IMR-90 (cell line): ENCODE measurements at regions not wholly inside any gene's neighbourhood (a gene's known extent, or its start where the extent isn't known, plus 50 kb on each side); places are given as distances from the start of the nearest gene placed in this dataset.

Experiments
- ATAC-seq: fragments of 200-7000 bp; cut with Tn5 transposase; 2 replicates; pipeline ENCODE4 v1.9.1; 2020; ENCODE audit warnings: low read depth, mild to moderate bottlenecking, moderate library complexity
- BruUV-seq: library from RNA; stranded (reverse); fragments of 400-500 nt; replicated peaks from 2 replicates; lab custom pipeline; 2021; lab: Mats Ljungman, UMichigan
- CTCF ChIA-PET: fragments of 300-600 bp; formaldehyde crosslinking; extraction: SDS; loops from one replicate; lab custom pipeline; 2021; ENCODE audit warnings: antibody characterized with exemption; lab: Yijun Ruan, JAX
- POLR2A ChIA-PET: fragments of 300-600 bp; sonication (Branson Sonifier 250); formaldehyde crosslinking; loops from one replicate; lab custom pipeline; 2022; ENCODE audit warnings: antibody characterized with exemption; ENCODE audit not compliant: unreplicated experiment; lab: Charles Lee
- DNase-seq: peaks from one replicate; pipeline ENCODE4 v3.0.0; 2013
- H2AFZ ChIP-seq: replicated peaks from 2 replicates; pipeline ENCODE3; 2013; ENCODE audit warnings: low read length, mild to moderate bottlenecking; ENCODE audit not compliant: poor library complexity
- H2AK5ac ChIP-seq: 2 replicates; pipeline ENCODE4 v1.6.1; 2013; ENCODE audit warnings: low read depth, low read length, inconsistent platforms
- H2AK9ac ChIP-seq: replicated peaks from 2 replicates; pipeline ENCODE3; 2013; ENCODE audit warnings: mild to moderate bottlenecking, low read depth, low read length, moderate library complexity; ENCODE audit not compliant: poor library complexity
- H2BK120ac ChIP-seq: 2 replicates; pipeline ENCODE4 v1.6.1; 2013; ENCODE audit warnings: low read depth, low read length, inconsistent platforms
- H2BK15ac ChIP-seq: 3 replicates; pipeline ENCODE4 v1.6.1; 2013; ENCODE audit warnings: low read depth, low read length, inconsistent platforms
- H2BK20ac ChIP-seq: 2 replicates; pipeline ENCODE4 v1.6.1; 2013; ENCODE audit warnings: low read depth, mild to moderate bottlenecking, inconsistent platforms, low read length, moderate library complexity
- H2BK5ac ChIP-seq: 2 replicates; pipeline ENCODE4 v1.6.1; 2013; ENCODE audit warnings: mild to moderate bottlenecking, low read depth, low read length, inconsistent platforms; ENCODE audit not compliant: poor library complexity, severe bottlenecking
- H3K14ac ChIP-seq: replicated peaks from 2 replicates; pipeline ENCODE4 v1.6.1; 2013; ENCODE audit warnings: low read depth, low read length, inconsistent platforms
- H3K18ac ChIP-seq: 2 replicates; pipeline ENCODE4 v1.6.1; 2013; ENCODE audit warnings: low read depth, low read length, control low read depth
- H3K23ac ChIP-seq: 2 replicates; pipeline ENCODE4 v1.6.1; 2013; ENCODE audit warnings: low read depth, low read length, inconsistent platforms
- H3K27ac ChIP-seq: 2 replicates; pipeline ENCODE4 v1.5.1; 2013; ENCODE audit warnings: mild to moderate bottlenecking, control low read depth, low read length; ENCODE audit not compliant: insufficient read depth
- H3K27me3 ChIP-seq: 2 replicates; pipeline ENCODE4 v1.6.1; 2013; ENCODE audit warnings: low read length; ENCODE audit not compliant: control insufficient read depth, insufficient read depth
- H3K36me3 ChIP-seq: 2 replicates; pipeline ENCODE4 v1.6.1; 2013; ENCODE audit warnings: low read length, mixed read lengths; ENCODE audit not compliant: control insufficient read depth, insufficient read depth
- H3K4ac ChIP-seq: 2 replicates; pipeline ENCODE4 v1.6.1; 2013; ENCODE audit warnings: low read depth, low read length, inconsistent platforms
- H3K4me1 ChIP-seq: 2 replicates; pipeline ENCODE4 v1.6.1; 2013; ENCODE audit warnings: low read length, mixed read lengths; ENCODE audit not compliant: control insufficient read depth, insufficient read depth
- H3K4me2 ChIP-seq: 2 replicates; pipeline ENCODE4 v1.6.1; 2013; ENCODE audit warnings: low read depth, mild to moderate bottlenecking, control low read depth, low read length, moderate library complexity
- H3K4me3 ChIP-seq: 2 replicates; pipeline ENCODE4 v1.5.1; 2013; ENCODE audit warnings: low read depth, mild to moderate bottlenecking, control low read depth, low read length, moderate library complexity; ENCODE audit not compliant: insufficient read depth
- H3K56ac ChIP-seq: 2 replicates; pipeline ENCODE4 v1.6.1; 2013; ENCODE audit warnings: low read length, inconsistent platforms; ENCODE audit not compliant: insufficient read depth; ENCODE audit errors: extremely low read depth
- H3K79me1 ChIP-seq, 2 experiments: 2 replicates each; pipeline ENCODE4 v1.6.1; 2013; ENCODE audit warnings: low read length in 2 of 2, inconsistent platforms in 1 of 2, low read depth in 1 of 2
- H3K9ac ChIP-seq: 2 replicates; pipeline ENCODE4 v1.6.1; 2013; ENCODE audit warnings: low read depth, low read length, control low read depth
- H3K9me1 ChIP-seq: 2 replicates; pipeline ENCODE4 v1.6.1; 2013; ENCODE audit warnings: low read length, inconsistent platforms; ENCODE audit not compliant: insufficient read depth
- H3K9me3 ChIP-seq: 2 replicates; pipeline ENCODE4 v1.6.1; 2013; ENCODE audit warnings: low read length; ENCODE audit not compliant: control insufficient read depth, insufficient read depth
- H4K20me1 ChIP-seq: 2 replicates; pipeline ENCODE4 v1.6.1; 2013; ENCODE audit warnings: low read length, inconsistent platforms; ENCODE audit not compliant: insufficient read depth
- H4K5ac ChIP-seq: 2 replicates; pipeline ENCODE4 v1.6.1; 2013; ENCODE audit warnings: mild to moderate bottlenecking, low read depth, low read length, control low read depth
- H4K8ac ChIP-seq, 2 experiments: 2 replicates each; pipeline ENCODE4 v1.6.1; 2013; ENCODE audit warnings: low read depth in 2 of 2, low read length in 2 of 2, control low read depth in 1 of 2, inconsistent platforms in 1 of 2
- H4K91ac ChIP-seq: 2 replicates; pipeline ENCODE4 v1.6.1; 2013; ENCODE audit warnings: low read depth, low read length, inconsistent platforms; ENCODE audit not compliant: insufficient read depth
- CEBPB ChIP-seq: IDR thresholded peaks from 2 replicates; pipeline ENCODE4 v1.6.1; 2012; ENCODE audit warnings: low read depth, low read length, improper control_type of control experiment
- RFX5 ChIP-seq: IDR thresholded peaks from 2 replicates; pipeline ENCODE4 v1.8.0; 2012; ENCODE audit warnings: low read depth, mild to moderate bottlenecking, low read length, moderate library complexity
- dilution Hi-C: fragments of 300-500 bp; cut with HindIII; formaldehyde crosslinking; loops from one replicate; pipeline ENCODE4 v1.14.3; 2018; ENCODE audit warnings: low sequenced_read_pairs; ENCODE audit not compliant: unreplicated experiment
- in situ Hi-C: fragments of 300-500 bp; cut with MboI; formaldehyde crosslinking; loops from 3 replicates; pipeline ENCODE4 v1.14.3; 2019; ENCODE audit warnings: low sequenced_read_pairs, inconsistent platforms, mixed read lengths
- intact Hi-C: fragments of 100-400 bp; cut with micrococcal nuclease; formaldehyde crosslinking; loops from 2 replicates; pipeline ENCODE4 v1.10.0; 2022
- TF ChIP-seq, protein P1 (sequence below): fragments of 150-350 bp; IDR thresholded peaks from 2 replicates; pipeline ENCODE4 v1.6.1; 2017; ENCODE audit warnings: mild to moderate bottlenecking, antibody characterized with exemption, low read length, low read depth
- TF ChIP-seq, protein P2 (sequence below): fragments of 150-350 bp; IDR thresholded peaks from 2 replicates; pipeline ENCODE4 v1.6.1; 2016; ENCODE audit warnings: low read depth, mild to moderate bottlenecking, low read length, moderate library complexity, borderline replicate concordance

DNA sequence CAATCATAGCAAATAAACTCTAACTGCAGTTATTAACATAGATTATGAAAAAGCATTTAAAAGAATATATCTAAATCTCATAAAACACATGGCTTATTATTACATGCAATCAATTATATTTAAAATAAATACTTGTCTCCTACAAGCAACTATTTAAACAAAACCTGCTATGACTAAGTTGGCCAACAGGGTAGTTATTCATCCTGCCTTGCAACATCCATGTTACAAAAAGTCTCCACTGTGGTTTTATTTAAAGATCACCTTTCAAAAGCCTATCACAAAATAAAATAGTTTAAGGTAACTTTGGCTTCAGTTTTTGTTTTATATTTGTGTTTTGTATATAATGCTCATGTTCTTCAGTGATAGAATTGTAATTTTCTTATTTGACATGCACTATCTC, 1127.0 kb upstream of the MAP3K7 start:
- no TSS peak for BruUV-seq
- Histone ChIP-seq H4K5ac (no peak overlapping the region), H3K4me1 (no peaks in the 10 kb centered on the region), H3K56ac (no peak overlapping the region), H3K9me3 (no peaks in the 10 kb centered on the region), H3K79me1 (no peaks in the 10 kb centered on the region), H2BK5ac (no peak overlapping the region), H3K9me1 (no peaks in the 10 kb centered on the region), H3K27me3 (no peaks in the 10 kb centered on the region), H2AFZ (no peak overlapping the region), H3K4me3 (no peak overlapping the region), H2BK20ac (no peak overlapping the region), H3K27ac (no peak overlapping the region), H2AK9ac (no peak overlapping the region), H3K9ac (no peak overlapping the region), H3K14ac (no peak overlapping the region), H4K20me1 (no peaks in the 10 kb centered on the region), H4K91ac (no peak overlapping the region), H3K36me3 (no peaks in the 10 kb centered on the region), H3K4me2 (no peak overlapping the region), H3K23ac (no peak overlapping the region), H2BK15ac (no peak overlapping the region), H3K4ac (no peak overlapping the region), H2AK5ac (no peak overlapping the region), H3K18ac (no peak overlapping the region), H4K8ac (no peak overlapping the region), H2BK120ac (no peak overlapping the region)
- DNase-seq, result peak; percentile 13
- POLR2A ChIA-PET, result no interaction called here
- in situ Hi-C loops (no loop called here), dilution Hi-C loops (no loop called here), intact Hi-C loops (no loop called here)
- ATAC-seq, result peak; percentile 21; the same call in 1 of the 2 replicates
- CTCF ChIA-PET, result no interaction called here
- TF ChIP-seq CEBPB (peak; percentile 41; the same call in 1 of the 2 replicates), RFX5 (no peak)
- TF ChIP-seq, protein P1, sequence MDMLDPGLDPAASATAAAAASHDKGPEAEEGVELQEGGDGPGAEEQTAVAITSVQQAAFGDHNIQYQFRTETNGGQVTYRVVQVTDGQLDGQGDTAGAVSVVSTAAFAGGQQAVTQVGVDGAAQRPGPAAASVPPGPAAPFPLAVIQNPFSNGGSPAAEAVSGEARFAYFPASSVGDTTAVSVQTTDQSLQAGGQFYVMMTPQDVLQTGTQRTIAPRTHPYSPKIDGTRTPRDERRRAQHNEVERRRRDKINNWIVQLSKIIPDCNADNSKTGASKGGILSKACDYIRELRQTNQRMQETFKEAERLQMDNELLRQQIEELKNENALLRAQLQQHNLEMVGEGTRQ, result no peak
- TF ChIP-seq, protein P2, sequence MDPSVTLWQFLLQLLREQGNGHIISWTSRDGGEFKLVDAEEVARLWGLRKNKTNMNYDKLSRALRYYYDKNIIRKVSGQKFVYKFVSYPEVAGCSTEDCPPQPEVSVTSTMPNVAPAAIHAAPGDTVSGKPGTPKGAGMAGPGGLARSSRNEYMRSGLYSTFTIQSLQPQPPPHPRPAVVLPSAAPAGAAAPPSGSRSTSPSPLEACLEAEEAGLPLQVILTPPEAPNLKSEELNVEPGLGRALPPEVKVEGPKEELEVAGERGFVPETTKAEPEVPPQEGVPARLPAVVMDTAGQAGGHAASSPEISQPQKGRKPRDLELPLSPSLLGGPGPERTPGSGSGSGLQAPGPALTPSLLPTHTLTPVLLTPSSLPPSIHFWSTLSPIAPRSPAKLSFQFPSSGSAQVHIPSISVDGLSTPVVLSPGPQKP, result no peak
